Stomach (tissue), 8 donors: ENCODE measurements at regions not wholly inside any gene's neighbourhood (a gene's known extent, or its start where the extent isn't known, plus 50 kb on each side); places are given as distances from the start of the nearest gene placed in this dataset.

Experiments used
- DNase-seq, 2 donors: peaks; one replicate each; pipeline versions ENCODE4 v3.0.0 to v3.0.0-alpha.2; 2013 to 2019
- H3K27ac ChIP-seq, 5 donors: fragments of 200-600 bp in 4 of 5; sonication (generic) in 4 of 5; one replicate each; pipeline ENCODE4 v1.5.1; 2013 to 2019; ENCODE audit warnings: mild to moderate bottlenecking in 1 of 5, moderate library complexity in 1 of 5
- H3K27me3 ChIP-seq, 3 donors: fragments of 200-600 bp; sonication (generic); one replicate each; pipeline ENCODE4 v1.5.1; 2017 to 2019; ENCODE audit warnings: mixed run types in 1 of 3
- H3K36me3 ChIP-seq, 4 donors: fragments of 200-600 bp; sonication (generic); 1 replicate in 3 of 4; 2 replicates in 1 of 4; pipeline ENCODE4 v1.5.1; 2016 to 2019
- H3K4me1 ChIP-seq, 4 donors: fragments of 200-600 bp; sonication (generic); one replicate each; pipeline ENCODE4 v1.5.1; 2016 to 2019
- H3K4me3 ChIP-seq, 4 donors: fragments of 200-600 bp; sonication (generic) in 3 of 4; one replicate each; pipeline ENCODE4 v1.5.1; 2016 to 2019; ENCODE audit warnings: mild to moderate bottlenecking in 1 of 4
- H3K9me3 ChIP-seq, 4 donors: fragments of 200-600 bp; sonication (generic); one replicate each; pipeline ENCODE4 v1.5.1; 2016 to 2019
- EP300 ChIP-seq: sonication (generic); formaldehyde crosslinking; IDR thresholded peaks from one replicate; pipeline ENCODE4 v1.6.1; 2017; ENCODE audit warnings: antibody characterized with exemption
- POLR2A ChIP-seq, 4 donors: fragments of 450-650 bp; IDR thresholded peaks; one replicate each; pipeline ENCODE4 v1.6.1; 2016; ENCODE audit warnings: antibody characterized with exemption in 4 of 4, control low read depth in 2 of 4, mild to moderate bottlenecking in 1 of 4, moderate library complexity in 1 of 4
- POLR2AphosphoS5 ChIP-seq, 3 donors: sonication (generic); formaldehyde crosslinking; IDR thresholded peaks; one replicate each; pipeline ENCODE4 v1.6.1; 2016; ENCODE audit warnings: antibody characterized with exemption in 3 of 3
- WGBS, 5 donors: extraction: QIAGEN DNeasy Blood & Tissue Kit in 3 of 5; methylation state at CpG; one replicate each; pipeline versions ENCODE4 v1.1.5 to v1.1.7; 2013 to 2018; 5-methylcytosine and 5-hydroxymethylcytosine counted together
- intact Hi-C: fragments of 100-400 bp; cut with DNase I; formaldehyde crosslinking; loops from one replicate; pipeline ENCODE4 v1.15.1; 2023; ENCODE audit warnings: low total_unique reads
- TF ChIP-seq, protein P1 (sequence below), 7 experiments: fragments of 450-650 bp in 4 of 7; fragments of 200-600 bp in 3 of 7; sonication (generic) in 3 of 7; IDR thresholded peaks; one replicate each; pipeline ENCODE4 v1.5.1; 2016 to 2019; ENCODE audit warnings: antibody characterized with exemption in 7 of 7, control low read depth in 2 of 7, mild to moderate bottlenecking in 1 of 7
- donor health status: healthy with polysubstance abuse.
- donor health status: Bipolar disorder and iron deficiency.
- donor health status: healthy.

DNA sequence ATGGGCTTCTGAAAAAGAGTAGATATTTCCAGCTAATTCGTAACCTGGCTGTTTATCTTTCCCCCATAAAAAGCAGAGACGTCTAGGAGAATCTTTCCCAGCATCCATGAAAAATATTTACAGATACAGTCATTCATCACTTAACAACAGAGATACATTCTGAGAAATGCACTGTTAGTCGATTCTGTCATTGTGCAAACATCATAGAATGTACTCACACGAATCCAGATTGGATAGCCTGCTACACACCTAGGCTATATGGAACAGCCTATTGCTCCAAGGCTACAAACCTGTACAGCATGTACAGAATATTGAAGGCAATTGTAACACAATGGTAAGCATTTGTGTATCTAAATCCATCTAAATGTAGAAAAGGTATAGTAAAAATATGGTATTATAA lies 530.2 kb upstream of the NBEA start:
- intact Hi-C loops = no loop called here
- H3K27ac ChIP-seq = no peak overlapping the region
- H3K36me3 ChIP-seq = no peaks in the 10 kb centered on the region
- DNase-seq = no peak
- TF ChIP-seq, protein P1, sequence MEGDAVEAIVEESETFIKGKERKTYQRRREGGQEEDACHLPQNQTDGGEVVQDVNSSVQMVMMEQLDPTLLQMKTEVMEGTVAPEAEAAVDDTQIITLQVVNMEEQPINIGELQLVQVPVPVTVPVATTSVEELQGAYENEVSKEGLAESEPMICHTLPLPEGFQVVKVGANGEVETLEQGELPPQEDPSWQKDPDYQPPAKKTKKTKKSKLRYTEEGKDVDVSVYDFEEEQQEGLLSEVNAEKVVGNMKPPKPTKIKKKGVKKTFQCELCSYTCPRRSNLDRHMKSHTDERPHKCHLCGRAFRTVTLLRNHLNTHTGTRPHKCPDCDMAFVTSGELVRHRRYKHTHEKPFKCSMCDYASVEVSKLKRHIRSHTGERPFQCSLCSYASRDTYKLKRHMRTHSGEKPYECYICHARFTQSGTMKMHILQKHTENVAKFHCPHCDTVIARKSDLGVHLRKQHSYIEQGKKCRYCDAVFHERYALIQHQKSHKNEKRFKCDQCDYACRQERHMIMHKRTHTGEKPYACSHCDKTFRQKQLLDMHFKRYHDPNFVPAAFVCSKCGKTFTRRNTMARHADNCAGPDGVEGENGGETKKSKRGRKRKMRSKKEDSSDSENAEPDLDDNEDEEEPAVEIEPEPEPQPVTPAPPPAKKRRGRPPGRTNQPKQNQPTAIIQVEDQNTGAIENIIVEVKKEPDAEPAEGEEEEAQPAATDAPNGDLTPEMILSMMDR (IDR thresholded peaks at IDR 0.05) = no peak
- TF ChIP-seq EP300 (no peak), POLR2A (IDR thresholded peaks at IDR 0.05) (no peak), POLR2AphosphoS5 (IDR thresholded peaks at IDR 0.05) (no peak)
- peaks cover 0 to 17% (median 0%) of the 10 kb centered on the region in 4 donors for H3K4me1 ChIP-seq
- no peaks in the 10 kb centered on the region for H3K9me3 ChIP-seq
- H3K4me3 ChIP-seq = no peak overlapping the region
- WGBS, 5 donors = 58 to 65% (median 61%) methylated on average over 4 of the region's 4 CpGs
- H3K27me3 ChIP-seq = no peaks in the 10 kb centered on the region

DNA sequence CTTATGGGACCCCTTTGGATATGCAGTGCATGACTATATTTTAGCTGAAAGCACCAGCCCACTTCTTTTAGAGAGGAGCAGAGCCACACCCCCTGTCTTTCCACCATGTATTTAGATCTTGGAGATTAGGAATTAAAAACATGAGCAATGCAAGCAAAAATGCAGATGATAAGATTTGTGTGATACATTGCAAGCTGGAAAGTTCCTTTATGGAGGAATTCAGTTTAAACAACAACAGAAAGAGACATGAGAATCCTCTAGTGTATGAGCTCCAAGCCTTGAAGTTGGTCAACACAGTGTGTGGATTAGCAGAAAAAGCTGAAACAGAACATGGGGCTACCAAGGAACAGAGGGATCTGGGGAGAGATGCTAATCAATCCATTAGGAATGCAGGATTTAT lies 529.8 kb upstream of the NBEA start:
- TF ChIP-seq, protein P1 (IDR thresholded peaks at IDR 0.05) = no peak
- TF ChIP-seq POLR2AphosphoS5 (IDR thresholded peaks at IDR 0.05) = no peak
- TF ChIP-seq EP300 = no peak
- no peak for TF ChIP-seq POLR2A (IDR thresholded peaks at IDR 0.05)
- Histone ChIP-seq H3K9me3 (no peaks in the 10 kb centered on the region), H3K27ac (no peak overlapping the region), H3K4me3 (no peak overlapping the region), H3K4me1 (peaks cover 0 to 17% (median 0%) of the 10 kb centered on the region in 4 donors), H3K27me3 (no peaks in the 10 kb centered on the region), H3K36me3 (no peaks in the 10 kb centered on the region)
- no peak for DNase-seq
- intact Hi-C loops = no loop called here

DNA sequence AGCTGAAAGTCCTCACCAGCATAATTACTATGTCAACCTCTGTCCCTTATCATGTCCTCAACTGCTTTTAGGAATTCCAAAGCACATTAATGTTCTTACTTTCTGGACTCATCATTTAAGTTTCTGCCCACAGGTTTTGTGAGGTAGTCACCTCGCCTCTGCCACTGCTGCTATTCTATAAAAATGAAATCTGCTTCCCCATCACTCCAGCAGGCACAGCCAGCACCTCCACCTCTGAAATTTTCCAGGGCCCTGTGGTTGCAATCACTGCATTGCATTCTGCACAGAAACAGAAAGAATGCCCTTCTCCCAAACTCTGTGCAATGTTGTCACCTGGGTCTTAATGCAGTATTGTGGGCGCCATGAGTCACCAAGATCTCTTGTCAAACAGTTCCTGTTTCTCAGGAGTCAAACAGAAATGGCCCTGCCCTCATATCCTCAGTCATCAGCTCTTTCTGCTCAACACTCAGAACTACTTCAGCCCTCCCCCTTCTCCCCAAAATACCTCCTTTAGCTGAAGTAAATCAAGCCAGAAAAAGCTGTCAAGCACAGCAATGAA lies 529.2 kb upstream of the NBEA start:
- WGBS, 5 donors = 78 to 89% (median 81%) methylated on average over 2 of the region's 2 CpGs
- Histone ChIP-seq H3K9me3 (no peaks in the 10 kb centered on the region), H3K27me3 (no peaks in the 10 kb centered on the region), H3K4me1 (peaks cover 0 to 17% (median 0%) of the 10 kb centered on the region in 4 donors), H3K27ac (no peak overlapping the region), H3K36me3 (no peaks in the 10 kb centered on the region), H3K4me3 (no peak overlapping the region)
- TF ChIP-seq, protein P1 (IDR thresholded peaks at IDR 0.05) = no peak
- TF ChIP-seq EP300 = no peak
- no peak for TF ChIP-seq POLR2AphosphoS5 (IDR thresholded peaks at IDR 0.05)
- no peak for TF ChIP-seq POLR2A (IDR thresholded peaks at IDR 0.05)
- intact Hi-C loops = no loop called here
- peak in 1 of 2 donors; percentile 28 for DNase-seq

DNA sequence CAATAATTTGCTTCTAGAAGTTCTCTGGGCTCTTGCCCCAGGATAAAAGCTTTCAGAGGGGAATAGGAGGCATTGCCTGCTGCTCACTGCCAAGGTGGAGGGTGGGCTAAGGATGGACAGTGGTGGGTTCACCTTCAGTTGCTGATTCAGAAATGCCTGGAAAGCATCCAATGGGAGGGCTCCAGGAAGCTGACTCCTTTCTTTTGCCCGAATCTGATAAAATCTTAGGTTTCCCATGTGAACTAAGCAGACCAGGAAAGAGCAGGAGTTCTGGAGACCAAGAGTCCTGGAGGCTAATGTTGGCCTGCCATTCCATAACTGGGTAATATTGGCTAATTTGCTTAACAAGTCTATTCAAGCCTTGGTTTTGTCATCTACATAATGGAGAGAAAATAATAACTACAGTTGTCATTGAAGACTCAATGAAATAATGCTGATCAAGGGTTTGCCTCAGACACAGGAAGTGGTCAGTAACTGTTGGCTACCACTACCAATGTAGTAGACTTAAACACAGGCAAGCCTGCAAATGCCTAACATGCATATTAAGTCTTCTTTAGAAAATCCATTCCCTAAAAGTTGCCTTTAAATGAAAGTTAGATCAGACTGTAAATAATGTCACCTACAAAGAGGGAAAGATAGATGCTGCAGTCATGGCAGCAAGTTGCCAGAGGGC lies 528.4 kb upstream of the NBEA start:
- intact Hi-C loops = no loop called here
- Histone ChIP-seq H3K36me3 (no peaks in the 10 kb centered on the region), H3K4me3 (no peak overlapping the region), H3K4me1 (peaks cover 0 to 17% (median 0%) of the 10 kb centered on the region in 4 donors), H3K27ac (no peak overlapping the region), H3K9me3 (no peaks in the 10 kb centered on the region), H3K27me3 (no peaks in the 10 kb centered on the region)
- 82 to 86% (median 85%) methylated on average over 1 of the region's 1 CpG for WGBS, 5 donors
- TF ChIP-seq POLR2AphosphoS5 (IDR thresholded peaks at IDR 0.05) = no peak
- TF ChIP-seq, protein P1 (IDR thresholded peaks at IDR 0.05) = no peak
- TF ChIP-seq POLR2A (IDR thresholded peaks at IDR 0.05) = no peak
- TF ChIP-seq EP300 = no peak
- DNase-seq = no peak
